Colon (tissue), 2 donors: ENCODE measurements at regions not wholly inside any gene's neighbourhood (a gene's known extent, or its start where the extent isn't known, plus 50 kb on each side); places are given as distances from the start of the nearest gene placed in this dataset.

Experiments used
- FAIRE-seq: peaks from 2 replicates; lab custom pipeline; 2012; peaks lifted over from hg19 to GRCh38; lab: Jason Lieb, UNC
- donor health status: control.
- donor health status: control.

- no peak for FAIRE-seq
These were observed 219.8 kb upstream of the RGS6 start for GRCh38 chr14:71712478-71712877.

GRCh38 chr14:71713016-71713415 lies 219.2 kb upstream of the RGS6 start:
- FAIRE-seq = no peak

- no peak for FAIRE-seq
These were observed 218.8 kb upstream of the RGS6 start for GRCh38 chr14:71713451-71713850.

GRCh38 chr14:71714225-71714624 lies 218.0 kb upstream of the RGS6 start:
- no peak for FAIRE-seq

GRCh38 chr14:71716041-71716772 lies 216.0 kb upstream of the RGS6 start:
- FAIRE-seq = no peak

- FAIRE-seq = no peak
These were observed 211.1 kb upstream of the RGS6 start for GRCh38 chr14:71720978-71721624.

GRCh38 chr14:71721791-71722190 lies 210.4 kb upstream of the RGS6 start:
- no peak for FAIRE-seq

- no peak for FAIRE-seq
These were observed 209.3 kb upstream of the RGS6 start for GRCh38 chr14:71722885-71723284.

- FAIRE-seq = no peak
These were observed 206.2 kb upstream of the RGS6 start for GRCh38 chr14:71725922-71726579.

GRCh38 chr14:71726580-71727021 lies 205.6 kb upstream of the RGS6 start:
- FAIRE-seq = no peak

- FAIRE-seq = no peak
These were observed 203.8 kb upstream of the RGS6 start for GRCh38 chr14:71728386-71728785.

GRCh38 chr14:71729596-71729995 lies 202.6 kb upstream of the RGS6 start:
- FAIRE-seq = no peak

GRCh38 chr14:71730471-71730870 lies 201.8 kb upstream of the RGS6 start:
- no peak for FAIRE-seq

GRCh38 chr14:71731096-71731495 lies 201.1 kb upstream of the RGS6 start:
- no peak for FAIRE-seq

GRCh38 chr14:71733210-71733883 lies 198.9 kb upstream of the RGS6 start:
- FAIRE-seq = no peak

GRCh38 chr14:71734076-71734475 lies 198.2 kb upstream of the RGS6 start:
- FAIRE-seq = no peak

- no peak for FAIRE-seq
These were observed 197.3 kb upstream of the RGS6 start for GRCh38 chr14:71734885-71735284.

GRCh38 chr14:71737760-71738159 lies 194.5 kb upstream of the RGS6 start:
- no peak for FAIRE-seq

GRCh38 chr14:71739273-71739990 lies 192.8 kb upstream of the RGS6 start:
- FAIRE-seq = no peak

- no peak for FAIRE-seq
These were observed 191.0 kb upstream of the RGS6 start for GRCh38 chr14:71741241-71741640.

- FAIRE-seq = no peak
These were observed 189.7 kb upstream of the RGS6 start for GRCh38 chr14:71742485-71742884.

- FAIRE-seq = no peak
These were observed 187.2 kb upstream of the RGS6 start for GRCh38 chr14:71745072-71745471.
